ENCODE measurements at regions not wholly inside any gene's neighbourhood (a gene's known extent, or its start where the extent isn't known, plus 50 kb on each side); places are given as distances from the start of the nearest gene placed in this dataset.
"Not testable (repeated sequence)": the region's sequence is repeated elsewhere in the genome, so short reads cannot be mapped to it uniquely, and the experiment has no call there.

GRCh38 chr13:83730674-83731073 is 151.6 kb downstream of the SLITRK1 start:
- DNase-seq (ENCODE audit: low read depth): no peak

- DNase-seq (ENCODE audit: low read depth): no peak
These were observed 159.8 kb downstream of the SLITRK1 start for GRCh38 chr13:83722443-83722842.

GRCh38 chr13:83716121-83716520 is 166.2 kb downstream of the SLITRK1 start:
- DNase-seq (ENCODE audit: low read depth): no peak

- no peak for DNase-seq (ENCODE audit: low read depth)
These were observed 168.0 kb downstream of the SLITRK1 start for GRCh38 chr13:83714236-83714635.

GRCh38 chr13:83710133-83710515 is 172.2 kb downstream of the SLITRK1 start:
- DNase-seq (ENCODE audit: low read depth): no peak

GRCh38 chr13:83709426-83710132 is 172.7 kb downstream of the SLITRK1 start:
- no peak for DNase-seq (ENCODE audit: low read depth)

- no peak for DNase-seq (ENCODE audit: low read depth)
These were observed 180.3 kb downstream of the SLITRK1 start for GRCh38 chr13:83702021-83702420.

GRCh38 chr13:83692800-83693199 is 189.5 kb downstream of the SLITRK1 start:
- no peak for DNase-seq (ENCODE audit: low read depth)

- no peak for DNase-seq (ENCODE audit: low read depth)
These were observed 190.3 kb downstream of the SLITRK1 start for GRCh38 chr13:83691966-83692365.

- DNase-seq (ENCODE audit: low read depth): no peak
These were observed 200.7 kb downstream of the SLITRK1 start for GRCh38 chr13:83681547-83681946.

GRCh38 chr13:83677985-83678384 is 204.3 kb downstream of the SLITRK1 start:
- no peak for DNase-seq (ENCODE audit: low read depth)

- no peak for DNase-seq (ENCODE audit: low read depth)
These were observed 209.7 kb downstream of the SLITRK1 start for GRCh38 chr13:83672612-83673011.

- no peak for DNase-seq (ENCODE audit: low read depth)
These were observed 214.7 kb downstream of the SLITRK1 start for GRCh38 chr13:83667606-83668005.

GRCh38 chr13:83666141-83666540 is 216.1 kb downstream of the SLITRK1 start:
- DNase-seq (ENCODE audit: low read depth): no peak

GRCh38 chr13:83657281-83657680 is 225.0 kb downstream of the SLITRK1 start:
- DNase-seq (ENCODE audit: low read depth): no peak

- not testable (repeated sequence) for DNase-seq (ENCODE audit: low read depth)
These were observed 239.7 kb downstream of the SLITRK1 start for GRCh38 chr13:83642617-83643016.

- no peak for DNase-seq (ENCODE audit: low read depth)
These were observed 247.7 kb downstream of the SLITRK1 start for GRCh38 chr13:83634601-83635000.

- no peak for DNase-seq (ENCODE audit: low read depth)
These were observed 248.5 kb downstream of the SLITRK1 start for GRCh38 chr13:83633746-83634145.

- DNase-seq (ENCODE audit: low read depth): no peak
These were observed 259.9 kb downstream of the SLITRK1 start for GRCh38 chr13:83622422-83622784.

GRCh38 chr13:83621765-83622421 is 260.4 kb downstream of the SLITRK1 start:
- DNase-seq (ENCODE audit: low read depth): no peak

GRCh38 chr13:83620530-83621220 is 261.6 kb downstream of the SLITRK1 start:
- DNase-seq (ENCODE audit: low read depth): no peak

GRCh38 chr13:83618966-83619365 is 263.3 kb downstream of the SLITRK1 start:
- DNase-seq (ENCODE audit: low read depth): no peak

- DNase-seq (ENCODE audit: low read depth): no peak
These were observed 268.8 kb downstream of the SLITRK1 start for GRCh38 chr13:83613524-83613923.
